Activated naive CD8-positive, alpha-beta T cell treated with anti-CD3 and anti-CD28 coated beads for 36 hours (primary cell): ENCODE measurements at regions not wholly inside any gene's neighbourhood (a gene's known extent, or its start where the extent isn't known, plus 50 kb on each side); places are given as distances from the start of the nearest gene placed in this dataset.

ENCODE experiments used
- DNase-seq: peaks from one replicate; pipeline ENCODE4 v3.0.0; 2021
- H3K27ac Mint-ChIP-seq: one replicate; pipeline ENCODE4 v1.8.0; 2022; ENCODE audit warnings: mild to moderate bottlenecking, moderate library complexity, mixed read lengths
- H3K27me3 Mint-ChIP-seq: one replicate; pipeline ENCODE4 v1.8.0; 2022; ENCODE audit warnings: mild to moderate bottlenecking, mixed read lengths
- H3K36me3 Mint-ChIP-seq: one replicate; pipeline ENCODE4 v1.8.0; 2021; ENCODE audit warnings: mild to moderate bottlenecking, mixed read lengths
- H3K4me1 Mint-ChIP-seq: one replicate; pipeline ENCODE4 v1.8.0; 2021; ENCODE audit warnings: mixed read lengths
- H3K4me3 Mint-ChIP-seq: one replicate; pipeline ENCODE4 v1.8.0; 2022; ENCODE audit warnings: mild to moderate bottlenecking, moderate library complexity, mixed read lengths
- H3K9me3 Mint-ChIP-seq: one replicate; pipeline ENCODE4 v1.8.0; 2022; ENCODE audit warnings: mixed read lengths

GRCh38 chr3:23657647-23658046 is 148.1 kb upstream of the UBE2E1 start:
- Mint-ChIP-seq H3K27ac (no peak overlapping the region), H3K36me3 (no peaks in the 10 kb centered on the region), H3K4me1 (peaks cover 10% of the 10 kb centered on the region), H3K27me3 (peaks cover 4% of the 10 kb centered on the region), H3K9me3 (peaks cover 9% of the 10 kb centered on the region), H3K4me3 (no peak overlapping the region)
- DNase-seq: no peak

- Mint-ChIP-seq H3K27me3 (peaks cover 4% of the 10 kb centered on the region), H3K9me3 (peaks cover 9% of the 10 kb centered on the region), H3K4me1 (no peaks in the 10 kb centered on the region), H3K36me3 (no peaks in the 10 kb centered on the region), H3K27ac (no peak overlapping the region), H3K4me3 (no peak overlapping the region)
- DNase-seq: no peak
These were observed 146.5 kb upstream of the UBE2E1 start for GRCh38 chr3:23659274-23659673.

GRCh38 chr3:23659840-23660430 is 145.8 kb upstream of the UBE2E1 start:
- no peak overlapping the region for H3K4me3 Mint-ChIP-seq
- no peak for DNase-seq
- H3K4me1 Mint-ChIP-seq: no peaks in the 10 kb centered on the region
- peaks cover 9% of the 10 kb centered on the region for H3K9me3 Mint-ChIP-seq
- H3K27me3 Mint-ChIP-seq: peaks cover 4% of the 10 kb centered on the region
- no peak overlapping the region for H3K27ac Mint-ChIP-seq
- H3K36me3 Mint-ChIP-seq: no peaks in the 10 kb centered on the region

DNA sequence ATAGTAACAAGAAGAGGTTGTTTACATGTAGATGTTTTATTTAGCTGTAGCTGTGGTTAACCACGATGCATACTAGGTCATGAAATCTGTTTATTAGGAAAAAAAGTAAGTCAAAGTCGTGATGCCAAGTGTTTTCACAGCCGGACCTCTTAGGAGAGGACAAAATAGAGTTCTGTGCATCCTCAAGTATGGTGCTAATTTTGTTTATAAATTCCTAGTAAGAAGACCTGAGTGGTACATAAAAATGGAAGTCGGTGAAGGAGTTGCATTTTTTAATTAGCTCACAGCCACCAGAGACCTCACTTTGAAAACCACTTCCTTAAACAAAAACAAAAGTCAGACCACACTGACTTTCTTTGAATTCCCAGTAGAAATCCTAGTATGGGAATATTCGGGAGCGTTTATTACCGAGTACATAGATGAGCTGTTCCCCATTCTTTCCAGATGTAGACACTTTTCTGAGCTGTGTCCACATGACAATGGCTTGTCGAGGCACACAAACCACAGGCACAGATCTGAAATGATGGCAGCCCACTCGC is 143.6 kb upstream of the UBE2E1 start:
- Mint-ChIP-seq H3K4me3 (no peak overlapping the region), H3K27ac (no peak overlapping the region), H3K4me1 (no peaks in the 10 kb centered on the region), H3K36me3 (no peaks in the 10 kb centered on the region), H3K9me3 (no peaks in the 10 kb centered on the region), H3K27me3 (peaks cover 4% of the 10 kb centered on the region)
- no peak for DNase-seq

DNA sequence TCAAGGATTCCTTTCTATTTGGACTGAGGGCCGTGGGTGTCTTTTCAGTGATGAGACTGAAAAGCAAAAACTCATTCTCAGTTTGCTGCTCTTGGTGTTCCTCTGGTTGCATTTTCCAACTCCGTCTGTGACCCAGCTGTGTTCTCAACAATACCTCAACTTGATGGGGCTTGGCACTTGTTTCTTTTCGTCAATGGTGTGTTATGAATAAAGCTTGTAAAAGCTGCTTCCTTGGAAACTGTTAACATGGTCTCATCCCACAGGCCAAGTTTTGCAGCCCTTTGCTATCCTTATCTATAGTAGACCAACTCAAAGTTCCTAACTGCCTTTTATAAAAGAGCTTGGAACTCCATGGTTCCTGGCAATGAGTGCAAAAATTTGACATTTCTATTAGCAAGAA is 142.5 kb upstream of the UBE2E1 start:
- Mint-ChIP-seq H3K27me3 (peaks cover 4% of the 10 kb centered on the region), H3K9me3 (no peaks in the 10 kb centered on the region), H3K36me3 (no peaks in the 10 kb centered on the region), H3K4me3 (no peak overlapping the region), H3K27ac (no peak overlapping the region), H3K4me1 (no peaks in the 10 kb centered on the region)
- DNase-seq: no peak

DNA sequence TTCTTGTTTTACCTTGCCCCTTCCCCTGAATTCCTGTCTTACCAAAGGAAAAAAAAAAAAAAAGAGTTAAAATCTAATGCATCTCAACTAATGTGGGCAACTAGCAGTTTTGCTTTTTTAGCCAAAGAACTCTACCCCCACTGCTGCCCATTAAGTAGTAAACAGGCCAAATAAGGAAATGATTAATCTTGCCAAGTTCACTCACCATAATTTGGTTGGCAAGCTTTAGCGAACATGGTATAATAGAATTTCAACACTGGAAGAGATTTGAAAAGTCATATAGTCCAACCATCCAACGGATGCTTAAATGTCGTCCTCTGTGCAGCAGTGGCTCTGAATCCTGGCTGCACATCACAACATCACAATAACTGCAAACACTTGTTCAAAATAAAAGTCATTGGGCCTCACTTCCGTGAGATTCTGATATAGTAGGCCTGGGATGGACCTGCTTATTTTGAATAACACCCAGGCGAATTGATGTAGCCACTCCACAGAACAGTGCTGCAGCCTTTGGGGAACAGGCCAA is 142.0 kb upstream of the UBE2E1 start:
- Mint-ChIP-seq H3K4me1 (no peaks in the 10 kb centered on the region), H3K9me3 (no peaks in the 10 kb centered on the region), H3K27me3 (peaks cover 4% of the 10 kb centered on the region), H3K27ac (no peak overlapping the region), H3K36me3 (no peaks in the 10 kb centered on the region), H3K4me3 (no peak overlapping the region)
- no peak for DNase-seq

DNA sequence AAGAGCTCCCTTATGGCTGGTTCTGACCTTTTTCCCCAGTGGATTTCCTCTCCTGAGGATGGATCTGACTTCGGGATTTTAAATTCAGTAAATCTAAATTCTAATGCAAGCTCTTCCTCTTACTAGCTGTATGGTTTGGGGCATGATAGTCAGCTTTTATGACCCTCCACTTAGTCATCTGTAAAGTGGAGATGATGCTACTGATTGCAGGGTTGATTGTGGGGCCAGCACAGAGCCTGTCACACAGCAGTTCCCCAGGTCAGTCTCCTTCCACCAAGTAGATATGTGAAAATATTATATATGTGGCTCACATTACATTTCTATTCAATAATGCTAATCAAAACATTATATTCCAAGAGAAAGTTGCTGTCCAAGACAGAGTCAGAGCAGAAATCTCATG is 141.3 kb upstream of the UBE2E1 start:
- no peak overlapping the region for H3K27ac Mint-ChIP-seq
- DNase-seq: no peak
- H3K27me3 Mint-ChIP-seq: peaks cover 8% of the 10 kb centered on the region
- H3K36me3 Mint-ChIP-seq: no peaks in the 10 kb centered on the region
- H3K4me3 Mint-ChIP-seq: no peak overlapping the region
- H3K9me3 Mint-ChIP-seq: no peaks in the 10 kb centered on the region
- H3K4me1 Mint-ChIP-seq: no peaks in the 10 kb centered on the region

- DNase-seq: no peak
- Mint-ChIP-seq H3K4me3 (no peak overlapping the region), H3K36me3 (no peaks in the 10 kb centered on the region), H3K27me3 (peaks cover 16% of the 10 kb centered on the region), H3K9me3 (no peaks in the 10 kb centered on the region), H3K27ac (no peak overlapping the region), H3K4me1 (no peaks in the 10 kb centered on the region)
These were observed 140.0 kb upstream of the UBE2E1 start for GRCh38 chr3:23665741-23666140.

- Mint-ChIP-seq H3K9me3 (no peaks in the 10 kb centered on the region), H3K27ac (no peak overlapping the region), H3K4me3 (no peak overlapping the region), H3K27me3 (peaks cover 27% of the 10 kb centered on the region), H3K4me1 (no peaks in the 10 kb centered on the region), H3K36me3 (no peaks in the 10 kb centered on the region)
- DNase-seq: no peak
These were observed 138.9 kb upstream of the UBE2E1 start for GRCh38 chr3:23666818-23667217.

GRCh38 chr3:23667536-23668429 is 138.0 kb upstream of the UBE2E1 start:
- no peak for DNase-seq
- Mint-ChIP-seq H3K27ac (no peak overlapping the region), H3K4me1 (no peaks in the 10 kb centered on the region), H3K27me3 (peaks cover 30% of the 10 kb centered on the region), H3K36me3 (no peaks in the 10 kb centered on the region), H3K9me3 (no peaks in the 10 kb centered on the region), H3K4me3 (no peak overlapping the region)

DNA sequence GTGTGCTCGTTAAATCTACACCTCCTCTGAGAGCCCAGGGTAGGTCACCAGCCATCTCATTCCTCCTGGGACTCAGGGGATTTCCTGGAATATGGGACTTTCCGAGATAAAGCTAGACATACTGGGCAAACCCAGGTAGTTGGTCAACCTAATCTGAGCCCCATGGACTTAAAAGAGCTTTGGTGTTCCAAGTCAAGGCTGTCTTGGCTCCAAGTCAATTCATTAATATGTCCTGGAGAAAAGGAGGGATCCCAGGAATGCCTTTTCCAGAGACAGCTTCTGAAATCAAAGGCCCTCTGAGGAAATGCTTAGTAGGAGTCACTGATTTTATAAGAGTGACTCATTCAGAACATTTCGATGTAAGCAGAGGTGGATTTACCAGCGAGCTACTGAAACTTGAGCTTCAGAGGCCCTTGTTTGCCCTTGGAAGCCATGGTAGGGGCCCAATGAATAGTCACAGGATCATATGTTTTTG is 137.3 kb upstream of the UBE2E1 start:
- no peak overlapping the region for H3K27ac Mint-ChIP-seq
- H3K9me3 Mint-ChIP-seq: no peaks in the 10 kb centered on the region
- H3K36me3 Mint-ChIP-seq: no peaks in the 10 kb centered on the region
- no peak overlapping the region for H3K4me3 Mint-ChIP-seq
- peaks cover 36% of the 10 kb centered on the region for H3K27me3 Mint-ChIP-seq
- DNase-seq: no peak
- no peaks in the 10 kb centered on the region for H3K4me1 Mint-ChIP-seq

GRCh38 chr3:23669541-23670255 is 136.1 kb upstream of the UBE2E1 start:
- H3K4me3 Mint-ChIP-seq: no peak overlapping the region
- peaks cover 42% of the 10 kb centered on the region for H3K27me3 Mint-ChIP-seq
- no peak overlapping the region for H3K27ac Mint-ChIP-seq
- no peaks in the 10 kb centered on the region for H3K4me1 Mint-ChIP-seq
- H3K9me3 Mint-ChIP-seq: no peaks in the 10 kb centered on the region
- no peak for DNase-seq
- no peaks in the 10 kb centered on the region for H3K36me3 Mint-ChIP-seq

DNA sequence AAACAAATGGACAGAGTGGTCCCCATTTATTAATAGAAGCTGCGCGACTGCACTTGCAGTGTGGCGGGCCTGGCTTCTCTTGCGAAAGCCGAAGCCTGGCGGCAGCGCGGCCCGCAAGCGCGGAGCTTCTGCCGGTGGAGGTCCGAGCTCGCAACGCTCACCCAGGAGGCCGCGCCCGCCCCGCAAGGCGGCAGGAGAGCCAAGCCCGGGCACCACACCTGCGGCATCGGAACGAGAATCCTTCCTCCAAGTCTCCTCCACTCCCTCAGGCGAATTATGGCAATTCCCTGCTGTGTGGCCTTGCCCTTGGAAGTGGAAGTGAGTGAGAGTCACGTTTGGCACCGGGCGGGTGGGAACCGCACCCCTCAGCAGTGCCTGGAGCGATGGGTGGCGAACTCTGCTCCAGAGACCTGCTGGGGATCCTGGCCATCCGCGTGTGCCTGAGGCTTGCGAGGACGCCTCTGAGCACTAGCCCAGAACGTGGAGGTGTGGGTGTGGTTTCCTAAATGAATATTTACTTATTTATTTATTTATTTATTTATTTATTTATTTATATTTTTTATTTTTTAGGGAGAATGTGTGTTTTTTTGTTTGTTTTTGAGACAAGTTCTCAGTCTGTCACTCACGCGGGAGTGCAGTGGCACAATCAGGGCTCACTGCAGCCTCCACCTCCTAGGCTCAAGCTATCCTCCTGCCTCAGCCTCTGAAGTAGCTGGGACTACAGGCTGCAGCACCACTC is 133.7 kb upstream of the UBE2E1 start:
- peak; percentile 2 for DNase-seq
- no peak overlapping the region for H3K4me3 Mint-ChIP-seq
- peaks cover 42% of the 10 kb centered on the region for H3K27me3 Mint-ChIP-seq
- H3K36me3 Mint-ChIP-seq: no peaks in the 10 kb centered on the region
- no peaks in the 10 kb centered on the region for H3K9me3 Mint-ChIP-seq
- H3K27ac Mint-ChIP-seq: no peak overlapping the region
- no peaks in the 10 kb centered on the region for H3K4me1 Mint-ChIP-seq

- no peaks in the 10 kb centered on the region for H3K9me3 Mint-ChIP-seq
- no peak for DNase-seq
- H3K36me3 Mint-ChIP-seq: peaks cover under 1% of the 10 kb centered on the region
These were observed 133.1 kb upstream of the UBE2E1 start for GRCh38 chr3:23672628-23673027.

More at GRCh38 chr3:23672628-23673027, 133.1 kb upstream of the UBE2E1 start:
- no peaks in the 10 kb centered on the region for H3K4me1 Mint-ChIP-seq
- H3K4me3 Mint-ChIP-seq: no peak overlapping the region
- H3K27ac Mint-ChIP-seq: no peak overlapping the region
- H3K27me3 Mint-ChIP-seq: peaks cover 42% of the 10 kb centered on the region
